Chondrocyte (in vitro differentiated cells): ENCODE measurements at regions not wholly inside any gene's neighbourhood (a gene's known extent, or its start where the extent isn't known, plus 50 kb on each side); places are given as distances from the start of the nearest gene placed in this dataset.

ENCODE experiments used
- DNase-seq: peaks from one replicate; pipeline ENCODE4 v3.0.0; 2021; ENCODE audit warnings: mixed read lengths, low spot score
- H3K27ac Mint-ChIP-seq: one replicate; pipeline ENCODE4 v1.8.0; 2021; ENCODE audit warnings: mild to moderate bottlenecking, moderate library complexity, mixed read lengths; ENCODE audit not compliant: unreplicated experiment
- H3K27me3 Mint-ChIP-seq: 2 replicates; pipeline ENCODE4 v1.8.0; 2021; ENCODE audit warnings: low read depth, mixed read lengths
- H3K36me3 Mint-ChIP-seq: 2 replicates; pipeline ENCODE4 v1.8.0; 2021; ENCODE audit warnings: low read depth, mixed read lengths
- H3K4me1 Mint-ChIP-seq: 2 replicates; pipeline ENCODE4 v1.8.0; 2021; ENCODE audit warnings: low read depth, mild to moderate bottlenecking, mixed read lengths
- H3K4me3 Mint-ChIP-seq: one replicate; pipeline ENCODE4 v1.8.0; 2021; ENCODE audit warnings: mild to moderate bottlenecking, moderate library complexity, mixed read lengths; ENCODE audit not compliant: unreplicated experiment
- H3K9me3 Mint-ChIP-seq: 2 replicates; pipeline ENCODE4 v1.8.0; 2021; ENCODE audit warnings: low read depth, mixed read lengths
- TF ChIP-seq, protein P1 (sequence below): fragments of 200-600 bp; sonication (generic); IDR thresholded peaks from 2 replicates; pipeline ENCODE4 v1.5.0; 2021; ENCODE audit warnings: antibody characterized with exemption, mild to moderate bottlenecking, moderate library complexity

DNA sequence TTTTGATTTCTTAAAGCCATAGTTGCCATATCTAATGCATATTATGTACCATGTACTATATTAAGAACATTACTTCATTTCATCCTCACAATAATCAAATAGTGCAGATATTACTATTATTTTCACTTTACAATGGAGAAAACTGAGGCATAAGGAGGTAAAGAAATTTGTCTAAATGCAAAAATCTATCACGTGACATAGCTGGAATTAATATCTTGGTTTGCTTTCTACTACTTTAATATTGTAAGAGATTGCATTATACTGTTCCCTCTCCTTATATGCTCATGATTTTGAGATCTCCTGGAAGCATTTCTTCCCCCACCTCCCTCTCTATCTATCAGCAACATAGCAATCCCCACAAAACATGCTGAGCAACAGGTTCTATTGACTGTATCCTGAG, 330.8 kb upstream of the SPTLC3 start:
- no peak overlapping the region for H3K27ac Mint-ChIP-seq
- no peaks in the 10 kb centered on the region for H3K9me3 Mint-ChIP-seq
- no peaks in the 10 kb centered on the region for H3K4me1 Mint-ChIP-seq
- no peaks in the 10 kb centered on the region for H3K36me3 Mint-ChIP-seq
- H3K27me3 Mint-ChIP-seq, result peaks cover 2% of the 10 kb centered on the region
- no peak for DNase-seq
- H3K4me3 Mint-ChIP-seq, result no peak overlapping the region
- TF ChIP-seq, protein P1, sequence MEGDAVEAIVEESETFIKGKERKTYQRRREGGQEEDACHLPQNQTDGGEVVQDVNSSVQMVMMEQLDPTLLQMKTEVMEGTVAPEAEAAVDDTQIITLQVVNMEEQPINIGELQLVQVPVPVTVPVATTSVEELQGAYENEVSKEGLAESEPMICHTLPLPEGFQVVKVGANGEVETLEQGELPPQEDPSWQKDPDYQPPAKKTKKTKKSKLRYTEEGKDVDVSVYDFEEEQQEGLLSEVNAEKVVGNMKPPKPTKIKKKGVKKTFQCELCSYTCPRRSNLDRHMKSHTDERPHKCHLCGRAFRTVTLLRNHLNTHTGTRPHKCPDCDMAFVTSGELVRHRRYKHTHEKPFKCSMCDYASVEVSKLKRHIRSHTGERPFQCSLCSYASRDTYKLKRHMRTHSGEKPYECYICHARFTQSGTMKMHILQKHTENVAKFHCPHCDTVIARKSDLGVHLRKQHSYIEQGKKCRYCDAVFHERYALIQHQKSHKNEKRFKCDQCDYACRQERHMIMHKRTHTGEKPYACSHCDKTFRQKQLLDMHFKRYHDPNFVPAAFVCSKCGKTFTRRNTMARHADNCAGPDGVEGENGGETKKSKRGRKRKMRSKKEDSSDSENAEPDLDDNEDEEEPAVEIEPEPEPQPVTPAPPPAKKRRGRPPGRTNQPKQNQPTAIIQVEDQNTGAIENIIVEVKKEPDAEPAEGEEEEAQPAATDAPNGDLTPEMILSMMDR, result no peak

DNA sequence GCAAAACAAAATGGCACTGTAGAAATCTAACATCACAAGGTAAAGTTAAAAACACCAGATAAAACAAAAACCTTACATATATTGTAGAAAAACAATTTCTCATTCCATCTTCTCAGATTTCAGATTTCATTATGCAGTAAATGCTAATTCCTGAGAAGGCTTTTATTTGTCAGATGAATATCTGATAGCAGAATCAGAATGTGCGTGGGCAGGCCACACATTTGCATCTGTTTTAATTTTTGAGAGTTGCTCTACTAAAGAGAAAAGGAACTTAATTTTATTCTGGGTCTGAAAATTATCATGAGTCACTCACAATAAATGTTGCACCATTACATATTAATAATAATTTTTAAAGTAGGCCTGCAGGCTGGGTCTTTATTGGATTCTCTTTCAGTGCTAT, 329.3 kb upstream of the SPTLC3 start:
- Mint-ChIP-seq H3K4me3 (no peak overlapping the region), H3K27me3 (no peaks in the 10 kb centered on the region), H3K36me3 (no peaks in the 10 kb centered on the region), H3K27ac (no peak overlapping the region), H3K4me1 (no peaks in the 10 kb centered on the region), H3K9me3 (no peaks in the 10 kb centered on the region)
- TF ChIP-seq, protein P1, result no peak
- DNase-seq, result no peak

DNA sequence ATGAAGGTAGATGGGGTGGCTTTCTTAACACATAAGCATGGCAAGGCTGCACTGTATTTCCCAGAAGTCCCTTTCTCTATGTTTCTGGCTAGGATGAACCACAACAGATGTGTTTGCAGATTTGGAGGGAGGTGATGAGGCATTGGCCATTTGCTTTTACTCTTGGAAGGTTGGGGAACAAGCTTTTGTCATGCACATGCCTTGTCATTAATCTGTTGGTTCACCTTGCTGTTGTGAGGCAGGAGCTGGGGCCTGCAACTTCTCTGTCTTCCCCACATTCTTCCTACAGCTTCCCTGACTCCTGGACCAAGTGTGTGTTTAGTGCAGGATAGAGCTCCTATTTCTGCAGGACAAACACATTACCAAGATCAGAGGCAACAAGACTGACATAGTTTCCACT, 326.2 kb upstream of the SPTLC3 start:
- Mint-ChIP-seq H3K4me3 (no peak overlapping the region), H3K27me3 (no peaks in the 10 kb centered on the region), H3K27ac (no peak overlapping the region), H3K9me3 (no peaks in the 10 kb centered on the region), H3K4me1 (no peaks in the 10 kb centered on the region), H3K36me3 (no peaks in the 10 kb centered on the region)
- DNase-seq, result no peak
- TF ChIP-seq, protein P1, result no peak

GRCh38 chr20:12687476-12687875, 321.3 kb upstream of the SPTLC3 start:
- H3K4me1 Mint-ChIP-seq, result no peaks in the 10 kb centered on the region
- no peaks in the 10 kb centered on the region for H3K27me3 Mint-ChIP-seq
- H3K9me3 Mint-ChIP-seq, result peaks cover 3% of the 10 kb centered on the region
- no peak overlapping the region for H3K27ac Mint-ChIP-seq
- TF ChIP-seq, protein P1, result no peak
- DNase-seq, result no peak
- no peaks in the 10 kb centered on the region for H3K36me3 Mint-ChIP-seq
- H3K4me3 Mint-ChIP-seq, result no peak overlapping the region

DNA sequence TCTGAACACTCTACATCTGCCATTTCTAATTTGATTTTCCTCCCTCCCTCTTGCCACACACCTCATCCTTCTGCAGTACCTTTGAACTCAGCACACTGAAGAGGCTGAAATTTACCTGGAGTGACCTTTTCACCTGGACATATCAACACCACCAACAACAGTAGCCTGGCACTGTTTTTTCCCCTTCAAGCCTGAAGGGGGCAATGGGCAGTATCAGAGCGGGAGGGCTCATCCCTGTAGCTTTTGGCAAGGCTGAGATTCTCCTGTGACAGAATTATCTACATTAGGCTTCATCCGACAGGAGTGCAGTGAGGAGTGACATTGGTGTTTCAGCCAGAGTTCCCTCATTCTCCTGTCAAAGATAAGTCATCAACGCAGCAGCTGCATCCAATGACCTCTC, 312.8 kb upstream of the SPTLC3 start:
- H3K9me3 Mint-ChIP-seq, result no peaks in the 10 kb centered on the region
- no peak overlapping the region for H3K4me3 Mint-ChIP-seq
- no peak overlapping the region for H3K27ac Mint-ChIP-seq
- H3K36me3 Mint-ChIP-seq, result no peaks in the 10 kb centered on the region
- H3K27me3 Mint-ChIP-seq, result no peaks in the 10 kb centered on the region
- no peaks in the 10 kb centered on the region for H3K4me1 Mint-ChIP-seq
- TF ChIP-seq, protein P1, result no peak
- DNase-seq, result no peak
